ENCODE measurements at regions not wholly inside any gene's neighbourhood (a gene's known extent, or its start where the extent isn't known, plus 50 kb on each side); places are given as distances from the start of the nearest gene placed in this dataset.
A peak's percentile ranks its signal among the peaks of the same experiment; 100 is the strongest.

DNA sequence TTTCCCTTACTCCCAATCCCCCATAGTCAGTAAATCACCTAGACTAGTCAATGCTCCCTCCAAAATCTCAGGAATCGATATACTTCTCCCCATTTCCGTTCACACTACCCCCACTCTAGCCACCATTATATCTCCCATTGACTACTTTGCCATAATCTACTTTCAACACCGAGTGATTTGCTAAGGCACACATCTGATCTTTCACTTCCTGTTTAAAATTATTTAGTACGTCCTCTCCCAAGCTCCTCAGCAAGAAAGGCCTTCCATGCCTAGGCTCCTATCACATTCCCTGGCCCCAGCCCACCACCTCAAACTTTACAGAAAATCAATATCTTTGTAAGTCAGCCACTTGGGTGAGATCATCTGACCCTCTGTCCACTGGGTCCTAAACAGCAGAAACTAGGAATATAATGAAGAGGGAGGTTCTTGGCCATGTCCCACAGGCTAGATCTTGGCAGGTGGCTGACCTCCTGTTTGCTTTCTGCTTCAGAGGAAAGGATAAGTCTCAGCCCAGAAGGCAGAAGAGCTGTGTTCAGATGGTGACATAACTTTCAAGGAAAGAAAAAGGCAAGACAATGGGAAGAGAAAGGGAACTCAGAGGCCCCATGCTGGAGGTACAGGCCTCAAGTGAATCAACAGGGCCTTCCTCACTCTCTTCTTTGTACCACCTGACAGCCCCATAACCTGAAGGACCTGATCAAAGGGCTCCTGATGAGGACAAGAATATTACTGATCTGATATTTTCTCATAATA, 103.0 kb downstream of the RPL22L1 start:
- Histone ChIP-seq H3K9me1 (ENCODE audit: control insufficient read depth, insufficient read depth, low read length) (peaks cover 2% of the 10 kb centered on the region), H3K27ac (ENCODE audit: extremely low read depth, low read depth, low read length) (peak overlapping the region; percentile 43), H2AFZ (ENCODE audit: low read depth, low read length) (peak overlapping the region; percentile 80), H3K9me3 (replicated peaks; ENCODE audit: control insufficient read depth, insufficient read depth, low read depth, low read length) (no peaks in the 10 kb centered on the region), H4K20me1 (replicated peaks; ENCODE audit: control insufficient read depth, insufficient read depth, low read length) (no peaks in the 10 kb centered on the region), H3K4me2 (ENCODE audit: insufficient read depth, low read length) (peak overlapping the region; percentile 14; the same call in 1 of the 2 replicates), H3K36me3 (ENCODE audit: control insufficient read depth, insufficient read depth, low read length) (no peaks in the 10 kb centered on the region), H3K79me2 (ENCODE audit: control insufficient read depth, insufficient read depth, low read length) (no peaks in the 10 kb centered on the region), H3K9ac (ENCODE audit: insufficient read depth in 1 of 2, low read depth in 2 of 2, low read length in 2 of 2) (0 out of 4 replicates have a peak overlapping the region, but pooled peaks of 1 of the 2 experiments have one; percentile 9), H3K4me3 (no peak overlapping the region), H3K4me1 (replicated peaks in 1 of 2; ENCODE audit: control insufficient read depth in 2 of 2, insufficient read depth in 2 of 2, low read length in 2 of 2) (peaks cover 24 to 42% of the 10 kb centered on the region in 2 experiments), H3K27me3 (ENCODE audit: control insufficient read depth in 2 of 2, insufficient read depth in 2 of 2, low read length in 2 of 2) (no peaks in the 10 kb centered on the region)
- FAIRE-seq (peak; percentile 65), DNase-seq (ENCODE audit: extremely low read depth in 1 of 4, low spot score in 3 of 4) (no peak), ATAC-seq (peak; percentile 49)
- intact Hi-C loops (cut with micrococcal nuclease), result loop anchor here (5.0 kb wide), 1 partner anchor 40 kb away; no protein-coding TSS in a partner anchor
- 19% methylated on average over 4 of the region's 4 CpGs for WGBS (ENCODE audit: insufficient coverage, low coverage, missing lambda C conversion rate)
- POLR2A ChIA-PET, result interaction anchor here (0.7 to 2.6 kb wide), 4 partner anchors 11 to 103 kb away, joined by 3 to 14 read pairs (median 4); partner anchors contain the start of gene RPL22L1
- no TSS peak for BruUV-seq (replicated peaks)
- CTCF ChIA-PET (ENCODE audit: low intra/inter-chr PET ratio), result no interaction called here
- in situ Hi-C loops (cut with MboI), result no loop called here
- TF ChIP-seq, protein P1, sequence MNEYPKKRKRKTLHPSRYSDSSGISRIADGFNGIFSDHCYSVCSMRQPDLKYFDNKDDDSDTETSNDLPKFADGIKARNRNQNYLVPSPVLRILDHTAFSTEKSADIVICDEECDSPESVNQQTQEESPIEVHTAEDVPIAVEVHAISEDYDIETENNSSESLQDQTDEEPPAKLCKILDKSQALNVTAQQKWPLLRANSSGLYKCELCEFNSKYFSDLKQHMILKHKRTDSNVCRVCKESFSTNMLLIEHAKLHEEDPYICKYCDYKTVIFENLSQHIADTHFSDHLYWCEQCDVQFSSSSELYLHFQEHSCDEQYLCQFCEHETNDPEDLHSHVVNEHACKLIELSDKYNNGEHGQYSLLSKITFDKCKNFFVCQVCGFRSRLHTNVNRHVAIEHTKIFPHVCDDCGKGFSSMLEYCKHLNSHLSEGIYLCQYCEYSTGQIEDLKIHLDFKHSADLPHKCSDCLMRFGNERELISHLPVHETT (CRISPR knock-in tag; conservative IDR thresholded peaks at IDR 0.05 in 1 of 2, IDR thresholded peaks at IDR 0.05 in 1 of 2), result peak in 1 of 2 experiments; percentile 58; a peak in 2 of 4 replicates
- TF ChIP-seq ZNF197 (CRISPR knock-in tag; IDR thresholded peaks at IDR 0.05; ENCODE audit: low read depth), result peak; percentile 57; the same call in 1 of the 2 replicates
- TF ChIP-seq ZNF23 (CRISPR knock-in tag; IDR thresholded peaks at IDR 0.05), result 0 out of 2 replicates have a peak, but pooled peaks have one; percentile 19
- peak; percentile 30; the same call in 1 of the 2 replicates for TF ChIP-seq CXXC5 (CRISPR knock-in tag; IDR thresholded peaks at IDR 0.05)
- TF ChIP-seq PTTG1 (tag; IDR thresholded peaks at IDR 0.05; ENCODE audit: low read depth), result 0 out of 2 replicates have a peak, but pooled peaks have one; percentile 35
- TF ChIP-seq ZNF583 (CRISPR knock-in tag; IDR thresholded peaks at IDR 0.05), result 0 out of 2 replicates have a peak, but pooled peaks have one; percentile 23
- TF ChIP-seq, protein P2, sequence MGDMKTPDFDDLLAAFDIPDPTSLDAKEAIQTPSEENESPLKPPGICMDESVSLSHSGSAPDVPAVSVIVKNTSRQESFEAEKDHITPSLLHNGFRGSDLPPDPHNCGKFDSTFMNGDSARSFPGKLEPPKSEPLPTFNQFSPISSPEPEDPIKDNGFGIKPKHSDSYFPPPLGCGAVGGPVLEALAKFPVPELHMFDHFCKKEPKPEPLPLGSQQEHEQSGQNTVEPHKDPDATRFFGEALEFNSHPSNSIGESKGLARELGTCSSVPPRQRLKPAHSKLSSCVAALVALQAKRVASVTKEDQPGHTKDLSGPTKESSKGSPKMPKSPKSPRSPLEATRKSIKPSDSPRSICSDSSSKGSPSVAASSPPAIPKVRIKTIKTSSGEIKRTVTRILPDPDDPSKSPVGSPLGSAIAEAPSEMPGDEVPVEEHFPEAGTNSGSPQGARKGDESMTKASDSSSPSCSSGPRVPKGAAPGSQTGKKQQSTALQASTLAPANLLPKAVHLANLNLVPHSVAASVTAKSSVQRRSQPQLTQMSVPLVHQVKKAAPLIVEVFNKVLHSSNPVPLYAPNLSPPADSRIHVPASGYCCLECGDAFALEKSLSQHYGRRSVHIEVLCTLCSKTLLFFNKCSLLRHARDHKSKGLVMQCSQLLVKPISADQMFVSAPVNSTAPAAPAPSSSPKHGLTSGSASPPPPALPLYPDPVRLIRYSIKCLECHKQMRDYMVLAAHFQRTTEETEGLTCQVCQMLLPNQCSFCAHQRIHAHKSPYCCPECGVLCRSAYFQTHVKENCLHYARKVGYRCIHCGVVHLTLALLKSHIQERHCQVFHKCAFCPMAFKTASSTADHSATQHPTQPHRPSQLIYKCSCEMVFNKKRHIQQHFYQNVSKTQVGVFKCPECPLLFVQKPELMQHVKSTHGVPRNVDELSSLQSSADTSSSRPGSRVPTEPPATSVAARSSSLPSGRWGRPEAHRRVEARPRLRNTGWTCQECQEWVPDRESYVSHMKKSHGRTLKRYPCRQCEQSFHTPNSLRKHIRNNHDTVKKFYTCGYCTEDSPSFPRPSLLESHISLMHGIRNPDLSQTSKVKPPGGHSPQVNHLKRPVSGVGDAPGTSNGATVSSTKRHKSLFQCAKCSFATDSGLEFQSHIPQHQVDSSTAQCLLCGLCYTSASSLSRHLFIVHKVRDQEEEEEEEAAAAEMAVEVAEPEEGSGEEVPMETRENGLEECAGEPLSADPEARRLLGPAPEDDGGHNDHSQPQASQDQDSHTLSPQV (IDR thresholded peaks at IDR 0.05), result peak; percentile 81
- peak; percentile 71; the same call in 1 of the 2 replicates for TF ChIP-seq HDAC8 (tag; IDR thresholded peaks at IDR 0.05)
- TF ChIP-seq MAZ (CRISPR knock-in tag; conservative IDR thresholded peaks at IDR 0.05 in 1 of 2, IDR thresholded peaks at IDR 0.05 in 1 of 2), result no peak; a peak in 1 of 4 replicates
- no peak for TF ChIP-seq STAG1 (CRISPR knock-in tag; IDR thresholded peaks at IDR 0.05; ENCODE audit: borderline replicate concordance)
- peak; percentile 80 for TF ChIP-seq ZNF766 (CRISPR knock-in tag; conservative IDR thresholded peaks at IDR 0.05)
- no peak for TF ChIP-seq TSC22D4 (tag; IDR thresholded peaks at IDR 0.05)
- 0 out of 2 replicates have a peak, but pooled peaks have one; percentile 51 for TF ChIP-seq SPI1 (IDR thresholded peaks at IDR 0.05; ENCODE audit: borderline replicate concordance, low read depth, low read length)
- no peak for TF ChIP-seq MTA2 (IDR thresholded peaks at IDR 0.05; ENCODE audit: low read depth)
- no peak for TF ChIP-seq FOXM1 (IDR thresholded peaks at IDR 0.05; ENCODE audit: low read depth)
- TF ChIP-seq FOXM1 (CRISPR knock-in tag; IDR thresholded peaks at IDR 0.05; ENCODE audit: low read depth), result no peak

All from K562 (cell line).